SU-DHL-6 (cell line): ENCODE measurements at regions not wholly inside any gene's neighbourhood (a gene's known extent, or its start where the extent isn't known, plus 50 kb on each side); places are given as distances from the start of the nearest gene placed in this dataset.

ENCODE experiments used
- H2AFZ ChIP-seq: fragments of 200-600 bp; sonication (generic); 2 replicates; pipeline ENCODE4 v1.6.1; 2014; ENCODE audit warnings: low read depth, mild to moderate bottlenecking, moderate library complexity, mixed read lengths, antibody characterized with exemption, low read length; ENCODE audit not compliant: severe bottlenecking
- H3F3A ChIP-seq: fragments of 200-600 bp; shearing (Covaris generic); 2 replicates; pipeline ENCODE4 v1.6.0; 2016; ENCODE audit warnings: antibody characterized with exemption, mild to moderate bottlenecking; ENCODE audit not compliant: insufficient read depth
- H3K27ac ChIP-seq: fragments of 200-600 bp; sonication (generic); 2 replicates; pipeline ENCODE4 v1.5.1; 2016; ENCODE audit warnings: low read depth, mild to moderate bottlenecking, low read length, moderate library complexity, mixed read lengths
- H3K27me3 ChIP-seq: fragments of 200-600 bp; sonication (generic), shearing (Covaris generic); 2 replicates; pipeline ENCODE4 v1.6.0; 2014; ENCODE audit warnings: mild to moderate bottlenecking, low read length
- H3K36me3 ChIP-seq: fragments of 200-600 bp; sonication (generic); 2 replicates; pipeline ENCODE4 v1.6.1; 2014; ENCODE audit warnings: mild to moderate bottlenecking, low read length, mixed read lengths
- H3K4me2 ChIP-seq: fragments of 300-600, 200-600 bp; shearing (Covaris generic), sonication (generic); 2 replicates; pipeline ENCODE4 v1.6.0; 2014; ENCODE audit warnings: low read length, low read depth, mild to moderate bottlenecking; ENCODE audit not compliant: poor library complexity, severe bottlenecking
- H3K4me3 ChIP-seq: fragments of 200-600 bp; sonication (generic); 2 replicates; pipeline ENCODE4 v1.5.1; 2014; ENCODE audit warnings: antibody characterized with exemption, low read length, mild to moderate bottlenecking, mixed read lengths; ENCODE audit not compliant: insufficient read depth, poor library complexity, severe bottlenecking
- H3K79me2 ChIP-seq: fragments of 200-600 bp; sonication (generic); 2 replicates; pipeline ENCODE4 v1.6.1; 2014; ENCODE audit warnings: mild to moderate bottlenecking, low read length, moderate library complexity; ENCODE audit not compliant: insufficient read depth
- H3K9ac ChIP-seq: fragments of 200-600 bp; sonication (generic); 2 replicates; pipeline ENCODE4 v1.7.0; 2014; ENCODE audit warnings: mild to moderate bottlenecking, low read length
- H3K9me2 ChIP-seq: fragments of 200-600 bp; sonication (generic); replicated peaks from 2 replicates; pipeline ENCODE4 v1.6.1; 2014; ENCODE audit warnings: low read length; ENCODE audit not compliant: insufficient read depth
- H3K9me3 ChIP-seq: fragments of 200-600 bp; sonication (generic); 2 replicates; pipeline ENCODE4 v1.6.1; 2014; ENCODE audit warnings: low read length, mixed read lengths; ENCODE audit not compliant: insufficient read depth
- H4K20me1 ChIP-seq: fragments of 200-600 bp; sonication (generic); 2 replicates; pipeline ENCODE4 v1.6.1; 2014; ENCODE audit warnings: low read depth, mild to moderate bottlenecking, antibody characterized with exemption, low read length, moderate library complexity, mixed read lengths
- EZH2phosphoT487 ChIP-seq: fragments of 200-600 bp; sonication (generic), shearing (Covaris generic); conservative IDR thresholded peaks from 2 replicates; pipeline ENCODE4 v1.6.1; 2018; ENCODE audit warnings: mild to moderate bottlenecking, antibody characterized with exemption, low read length, moderate library complexity, mixed read lengths
- TF ChIP-seq, protein P1 (sequence below): fragments of 200-600 bp; sonication (generic); IDR thresholded peaks from one replicate; pipeline ENCODE4 v1.5.1; 2017; ENCODE audit warnings: antibody characterized with exemption, mild to moderate bottlenecking, low read length, moderate library complexity; ENCODE audit not compliant: insufficient read depth, poor library complexity, severe bottlenecking

- Histone ChIP-seq H3F3A (no peaks in the 10 kb centered on the region), H2AFZ (no peak overlapping the region)
- TF ChIP-seq, protein P1, sequence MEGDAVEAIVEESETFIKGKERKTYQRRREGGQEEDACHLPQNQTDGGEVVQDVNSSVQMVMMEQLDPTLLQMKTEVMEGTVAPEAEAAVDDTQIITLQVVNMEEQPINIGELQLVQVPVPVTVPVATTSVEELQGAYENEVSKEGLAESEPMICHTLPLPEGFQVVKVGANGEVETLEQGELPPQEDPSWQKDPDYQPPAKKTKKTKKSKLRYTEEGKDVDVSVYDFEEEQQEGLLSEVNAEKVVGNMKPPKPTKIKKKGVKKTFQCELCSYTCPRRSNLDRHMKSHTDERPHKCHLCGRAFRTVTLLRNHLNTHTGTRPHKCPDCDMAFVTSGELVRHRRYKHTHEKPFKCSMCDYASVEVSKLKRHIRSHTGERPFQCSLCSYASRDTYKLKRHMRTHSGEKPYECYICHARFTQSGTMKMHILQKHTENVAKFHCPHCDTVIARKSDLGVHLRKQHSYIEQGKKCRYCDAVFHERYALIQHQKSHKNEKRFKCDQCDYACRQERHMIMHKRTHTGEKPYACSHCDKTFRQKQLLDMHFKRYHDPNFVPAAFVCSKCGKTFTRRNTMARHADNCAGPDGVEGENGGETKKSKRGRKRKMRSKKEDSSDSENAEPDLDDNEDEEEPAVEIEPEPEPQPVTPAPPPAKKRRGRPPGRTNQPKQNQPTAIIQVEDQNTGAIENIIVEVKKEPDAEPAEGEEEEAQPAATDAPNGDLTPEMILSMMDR, result no peak
- no peak for TF ChIP-seq EZH2phosphoT487
Observed at GRCh38 chr3:118778201-118778600, 256.4 kb downstream of the IGSF11 start.

GRCh38 chr3:118781232-118781631 is 253.4 kb downstream of the IGSF11 start:
- H3K4me2 ChIP-seq, result no peak overlapping the region
- H3K79me2 ChIP-seq, result no peaks in the 10 kb centered on the region
- no peak overlapping the region for H3K27ac ChIP-seq
- H3K9me3 ChIP-seq, result no peaks in the 10 kb centered on the region
- H3K9me2 ChIP-seq, result no peaks in the 10 kb centered on the region
- H3K9ac ChIP-seq, result no peak overlapping the region
- H3K4me3 ChIP-seq, result no peak overlapping the region
- no peaks in the 10 kb centered on the region for H3K27me3 ChIP-seq
- no peaks in the 10 kb centered on the region for H4K20me1 ChIP-seq
- H2AFZ ChIP-seq, result no peak overlapping the region
- TF ChIP-seq, protein P1, result no peak
- TF ChIP-seq EZH2phosphoT487, result no peak
- H3F3A ChIP-seq, result no peaks in the 10 kb centered on the region
- H3K36me3 ChIP-seq, result no peaks in the 10 kb centered on the region

More at GRCh38 chr3:118778201-118778600, 256.4 kb downstream of the IGSF11 start:
- Histone ChIP-seq H3K9me3 (no peaks in the 10 kb centered on the region), H3K9me2 (no peaks in the 10 kb centered on the region), H3K9ac (no peak overlapping the region), H3K4me3 (no peak overlapping the region), H4K20me1 (no peaks in the 10 kb centered on the region), H3K27ac (no peak overlapping the region), H3K36me3 (no peaks in the 10 kb centered on the region), H3K79me2 (no peaks in the 10 kb centered on the region), H3K27me3 (no peaks in the 10 kb centered on the region), H3K4me2 (no peak overlapping the region)

GRCh38 chr3:118781839-118782238 is 252.8 kb downstream of the IGSF11 start:
- no peak overlapping the region for H3K27ac ChIP-seq
- H3K4me2 ChIP-seq, result no peak overlapping the region
- no peak overlapping the region for H2AFZ ChIP-seq
- H3K27me3 ChIP-seq, result no peaks in the 10 kb centered on the region
- no peaks in the 10 kb centered on the region for H3K36me3 ChIP-seq
- H3K9me2 ChIP-seq, result no peaks in the 10 kb centered on the region
- H3K79me2 ChIP-seq, result no peaks in the 10 kb centered on the region
- H3K4me3 ChIP-seq, result no peak overlapping the region
- H3K9ac ChIP-seq, result no peak overlapping the region
- H3F3A ChIP-seq, result no peaks in the 10 kb centered on the region
- TF ChIP-seq EZH2phosphoT487, result no peak
- TF ChIP-seq, protein P1, result no peak
- H3K9me3 ChIP-seq, result no peaks in the 10 kb centered on the region
- no peaks in the 10 kb centered on the region for H4K20me1 ChIP-seq

DNA sequence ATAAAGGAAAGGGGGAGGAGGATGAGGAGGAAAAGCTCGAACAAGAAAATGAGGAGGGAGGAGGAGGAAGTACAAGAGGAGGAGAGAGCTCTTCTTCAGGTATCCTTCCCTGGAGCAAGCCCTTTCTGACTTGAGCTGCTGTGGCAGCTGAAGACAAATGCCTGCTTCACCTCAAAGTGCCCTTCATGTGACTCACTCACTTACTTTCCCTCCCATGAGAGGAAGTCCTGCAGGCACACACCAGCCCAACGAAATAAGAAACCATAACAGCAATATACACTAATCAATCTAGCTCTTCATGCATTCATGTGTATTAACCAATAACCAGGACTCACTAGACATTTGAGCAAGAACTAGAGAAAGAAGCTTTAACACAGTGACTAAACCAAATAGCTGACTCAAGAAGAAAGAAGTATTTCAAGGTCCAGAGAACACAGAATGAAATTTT is 251.9 kb downstream of the IGSF11 start:
- no peaks in the 10 kb centered on the region for H3K9me2 ChIP-seq
- H3K9ac ChIP-seq, result no peak overlapping the region
- H3F3A ChIP-seq, result no peaks in the 10 kb centered on the region
- H3K36me3 ChIP-seq, result no peaks in the 10 kb centered on the region
- no peak overlapping the region for H3K27ac ChIP-seq
- H3K27me3 ChIP-seq, result no peaks in the 10 kb centered on the region
- TF ChIP-seq EZH2phosphoT487, result no peak
- TF ChIP-seq, protein P1, result no peak
- H2AFZ ChIP-seq, result no peak overlapping the region
- H3K9me3 ChIP-seq, result no peaks in the 10 kb centered on the region
- H3K79me2 ChIP-seq, result no peaks in the 10 kb centered on the region
- H3K4me2 ChIP-seq, result no peak overlapping the region
- no peaks in the 10 kb centered on the region for H4K20me1 ChIP-seq
- no peak overlapping the region for H3K4me3 ChIP-seq
